HG03469 (cell line): ENCODE measurements at regions not wholly inside any gene's neighbourhood (a gene's known extent, or its start where the extent isn't known, plus 50 kb on each side); places are given as distances from the start of the nearest gene placed in this dataset.

Source experiments
- ATAC-seq: cut with Tn5 transposase; IDR thresholded peaks from one replicate; pipeline ENCODE4 v1.9.1; 2021; ENCODE audit warnings: mild to moderate bottlenecking, moderate library complexity, moderate number of reproducible peaks; ENCODE audit not compliant: unreplicated experiment

GRCh38 chrX:6783912-6784311, 249.0 kb upstream of the VCX3A start:
- no peak for ATAC-seq

GRCh38 chrX:6782831-6783230, 247.9 kb upstream of the VCX3A start:
- ATAC-seq: no peak

GRCh38 chrX:6778544-6779503, 243.9 kb upstream of the VCX3A start:
- ATAC-seq: no peak

- ATAC-seq: peak; percentile 82
Measured at GRCh38 chrX:6777238-6778002, 242.5 kb upstream of the VCX3A start.

GRCh38 chrX:6770936-6771335, 236.0 kb upstream of the VCX3A start:
- no peak for ATAC-seq

GRCh38 chrX:6768881-6769280, 234.0 kb upstream of the VCX3A start:
- no peak for ATAC-seq

GRCh38 chrX:6761251-6761650, 226.3 kb upstream of the VCX3A start:
- ATAC-seq: no peak

- no peak for ATAC-seq
Measured at GRCh38 chrX:6759655-6760375, 224.9 kb upstream of the VCX3A start.

- no peak for ATAC-seq
Measured at GRCh38 chrX:6758234-6758633, 223.3 kb upstream of the VCX3A start.

GRCh38 chrX:6757631-6758030, 222.7 kb upstream of the VCX3A start:
- ATAC-seq: no peak

GRCh38 chrX:6748595-6748994, 213.7 kb upstream of the VCX3A start:
- no peak for ATAC-seq

- ATAC-seq: peak; percentile 97
Measured at GRCh38 chrX:6738518-6739470, 203.9 kb upstream of the VCX3A start.

- ATAC-seq: no peak
Measured at GRCh38 chrX:6734844-6735634, 200.1 kb upstream of the VCX3A start.

GRCh38 chrX:6732101-6732500, 197.2 kb upstream of the VCX3A start:
- peak; percentile 62 for ATAC-seq

- ATAC-seq: no peak
Measured at GRCh38 chrX:6729626-6730025, 194.7 kb upstream of the VCX3A start.

GRCh38 chrX:6718766-6719165, 183.8 kb upstream of the VCX3A start:
- ATAC-seq: no peak

GRCh38 chrX:6708676-6709380, 173.9 kb upstream of the VCX3A start:
- no peak for ATAC-seq

GRCh38 chrX:6708041-6708440, 173.1 kb upstream of the VCX3A start:
- no peak for ATAC-seq

GRCh38 chrX:6707497-6707896, 172.6 kb upstream of the VCX3A start:
- ATAC-seq: no peak
